ENCODE measurements at regions not wholly inside any gene's neighbourhood (a gene's known extent, or its start where the extent isn't known, plus 50 kb on each side); places are given as distances from the start of the nearest gene placed in this dataset.
A peak's percentile ranks its signal among the peaks of the same experiment; 100 is the strongest.

DNA sequence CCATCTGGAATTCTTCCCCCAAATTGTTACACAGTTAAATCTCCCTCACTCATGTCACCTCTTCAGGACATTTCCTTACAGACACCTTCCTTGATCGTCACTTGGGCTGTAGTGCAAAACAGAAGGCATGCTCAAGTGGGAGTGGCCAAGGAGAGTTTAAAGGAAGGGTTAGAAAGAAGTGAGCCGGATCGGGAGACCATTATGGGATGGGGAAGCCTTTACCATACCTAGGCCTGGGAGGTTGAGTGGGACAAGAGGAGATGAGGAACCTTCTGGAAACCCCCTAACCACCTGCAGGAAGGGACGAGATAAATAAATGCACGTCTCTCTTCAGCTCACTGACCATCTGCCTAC lies 102.7 kb downstream of the UCHL1 start:
- no peak for DNase-seq

DNA sequence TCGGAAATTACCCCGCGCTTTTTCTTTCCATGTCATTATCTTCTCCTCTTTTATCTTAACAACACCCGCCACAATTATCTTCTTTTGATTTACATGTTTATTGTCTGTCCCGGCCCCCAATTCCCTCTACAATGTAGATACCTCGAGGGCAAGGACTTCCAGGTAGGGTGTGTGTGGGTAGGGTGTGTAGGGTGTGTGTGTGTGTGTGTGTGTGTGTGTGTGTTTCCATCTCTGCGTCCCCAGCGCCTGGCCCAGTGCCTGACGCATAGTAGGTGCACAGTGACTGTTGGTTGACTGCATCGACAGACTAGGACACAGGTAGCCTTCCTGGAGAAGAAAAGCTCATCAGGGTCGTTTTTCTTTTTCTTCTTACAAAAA lies 103.1 kb downstream of the UCHL1 start:
- no peak for DNase-seq

DNA sequence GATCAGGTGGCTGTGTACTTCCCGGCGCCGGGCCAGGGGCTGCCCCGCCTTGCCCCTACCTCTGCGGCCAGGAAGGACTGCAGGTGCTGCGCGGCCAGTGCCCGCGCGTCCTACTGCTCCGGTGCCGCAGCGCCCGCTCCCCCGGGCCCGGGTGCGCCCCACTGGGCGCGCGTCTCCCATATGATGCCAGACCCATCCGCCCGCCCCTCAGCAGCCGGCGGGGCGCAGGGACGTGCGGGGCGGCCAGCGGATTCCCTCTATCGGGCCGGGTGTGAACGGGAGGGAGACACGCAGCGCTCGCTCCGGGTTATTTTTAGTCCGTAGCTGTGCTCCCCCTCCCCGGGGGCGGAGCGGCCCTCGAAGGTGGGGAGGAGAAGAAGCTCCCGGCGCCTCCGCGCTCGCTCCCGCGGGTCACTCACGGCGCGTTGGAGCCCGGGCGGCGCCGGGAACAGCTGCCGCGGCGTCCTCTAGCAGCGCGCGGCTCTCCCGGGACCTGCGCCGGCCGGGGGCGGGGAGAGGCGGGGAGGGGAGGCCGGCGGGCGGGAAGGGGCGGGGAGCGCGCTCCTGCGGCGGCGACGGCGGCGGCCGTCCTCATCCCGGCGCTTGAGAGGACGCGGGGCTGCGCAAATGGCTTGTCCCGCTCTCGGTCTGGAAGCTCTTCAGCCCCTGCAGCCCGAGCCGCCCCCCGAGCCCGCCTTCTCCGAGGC lies 103.6 kb downstream of the UCHL1 start:
- peak in 52 of 56 donors; percentile 11 to 87 (median 70) for DNase-seq

DNA sequence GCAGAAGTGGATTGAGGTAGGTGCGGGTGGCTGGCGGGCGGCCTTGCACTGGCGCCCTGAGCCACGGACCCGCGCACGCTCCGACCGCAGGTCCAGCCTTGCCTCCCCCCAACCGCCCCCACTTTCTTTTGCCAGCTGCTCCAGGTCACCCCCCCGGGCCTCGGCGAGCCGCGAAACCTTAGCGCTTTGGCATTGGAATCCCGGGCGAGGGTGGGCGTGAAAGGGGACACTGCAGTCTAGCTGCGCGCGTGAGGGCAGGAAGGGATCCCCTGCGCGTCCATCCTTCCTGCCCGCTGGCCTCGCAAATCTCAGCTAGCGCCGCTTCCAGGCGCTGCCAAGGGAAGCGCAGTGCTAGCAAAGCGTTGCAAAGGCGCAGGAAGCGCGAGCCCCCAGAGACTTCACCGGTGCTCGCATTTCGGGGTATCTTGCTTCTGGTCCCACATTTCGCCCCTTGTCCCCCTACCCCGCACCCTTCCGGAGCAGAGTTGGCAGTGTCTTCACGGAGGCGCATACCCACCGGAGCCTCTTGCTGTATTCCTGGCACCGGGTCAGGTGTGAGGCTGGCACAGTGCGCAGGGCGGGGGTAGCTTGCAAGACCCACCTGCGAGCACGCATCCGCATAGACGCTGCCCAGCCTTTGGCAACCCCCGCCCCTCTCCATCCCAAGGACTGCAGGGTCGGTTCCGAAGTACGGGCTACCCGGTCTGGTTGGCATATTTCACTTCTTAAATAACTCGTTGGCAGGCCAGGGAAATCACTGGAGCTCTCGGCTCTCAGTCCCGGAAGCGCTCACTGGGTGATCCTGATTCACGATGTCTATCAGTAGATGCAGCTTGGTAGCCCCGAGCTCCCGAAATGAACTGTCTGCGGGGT lies 104.4 kb downstream of the UCHL1 start:
- DNase-seq: peak in 44 of 56 donors; percentile 25 to 80 (median 66)

- DNase-seq: peak in 11 of 56 donors; percentile 30 to 75 (median 69)
These were observed 105.2 kb downstream of the UCHL1 start for GRCh38 chr4:41361794-41362526.

DNA sequence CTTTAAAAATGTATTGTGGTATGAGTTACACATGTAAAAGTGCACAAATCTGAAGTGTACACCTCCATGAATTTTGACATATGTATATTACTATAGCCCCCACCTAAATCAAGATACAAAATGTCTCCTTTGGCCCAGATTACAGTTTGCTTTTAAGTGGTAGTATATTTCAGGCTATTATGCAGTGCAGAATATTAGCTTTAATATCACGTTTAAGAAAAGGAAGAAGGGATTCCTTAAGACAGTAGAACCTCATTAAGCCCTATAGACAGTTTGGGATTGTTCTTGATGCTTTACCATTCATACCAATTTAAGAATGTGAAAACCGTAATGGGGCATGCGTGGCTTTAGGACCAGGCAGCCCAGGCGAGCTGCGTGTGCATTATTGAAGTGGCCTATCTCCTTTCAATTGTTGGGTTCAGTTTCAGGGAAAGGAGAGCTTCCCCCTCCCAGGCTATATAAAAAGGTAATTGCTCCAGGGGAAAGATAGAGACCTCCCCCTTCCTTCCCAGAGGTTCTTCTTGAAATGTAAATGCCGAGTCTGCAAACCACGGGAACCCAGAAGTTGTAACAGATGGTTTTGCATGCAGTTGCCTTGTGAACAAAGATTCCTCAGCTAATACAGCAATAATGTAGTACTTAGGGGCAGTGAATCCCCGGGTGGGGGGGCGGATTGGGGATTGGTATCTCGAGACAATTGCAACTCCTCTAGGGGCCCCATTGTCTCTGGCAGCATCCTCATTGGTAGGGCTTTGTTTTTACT lies 106.1 kb downstream of the UCHL1 start:
- DNase-seq: peak in 19 of 56 donors; percentile 15 to 70 (median 30)

GRCh38 chr4:41363384-41363981 lies 106.8 kb downstream of the UCHL1 start:
- DNase-seq: peak in 34 of 56 donors; percentile 7 to 67 (median 38)

DNA sequence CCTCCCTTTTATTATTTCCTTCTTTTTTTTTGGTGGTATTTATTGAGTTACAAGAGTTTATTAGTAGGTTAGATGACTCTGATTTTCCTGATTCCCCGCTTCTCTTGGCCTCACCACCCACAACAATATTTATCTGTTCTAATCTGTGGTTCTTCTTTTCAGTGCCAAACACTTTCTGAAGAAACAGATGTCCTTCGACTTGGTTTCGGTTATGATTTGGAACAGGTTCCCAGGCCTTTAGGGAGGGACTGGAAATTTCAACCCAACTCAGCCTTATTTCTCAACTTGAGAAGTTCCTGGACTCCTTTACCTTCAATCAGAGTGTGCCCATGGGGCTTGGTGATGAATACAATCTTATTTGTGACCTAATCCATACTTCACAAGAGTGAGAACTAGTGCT lies 108.1 kb downstream of the UCHL1 start:
- no peak for DNase-seq

GRCh38 chr4:41365681-41366080 lies 109.0 kb downstream of the UCHL1 start:
- DNase-seq: peak in 54 of 56 donors; percentile 30 to 98 (median 87)

DNA sequence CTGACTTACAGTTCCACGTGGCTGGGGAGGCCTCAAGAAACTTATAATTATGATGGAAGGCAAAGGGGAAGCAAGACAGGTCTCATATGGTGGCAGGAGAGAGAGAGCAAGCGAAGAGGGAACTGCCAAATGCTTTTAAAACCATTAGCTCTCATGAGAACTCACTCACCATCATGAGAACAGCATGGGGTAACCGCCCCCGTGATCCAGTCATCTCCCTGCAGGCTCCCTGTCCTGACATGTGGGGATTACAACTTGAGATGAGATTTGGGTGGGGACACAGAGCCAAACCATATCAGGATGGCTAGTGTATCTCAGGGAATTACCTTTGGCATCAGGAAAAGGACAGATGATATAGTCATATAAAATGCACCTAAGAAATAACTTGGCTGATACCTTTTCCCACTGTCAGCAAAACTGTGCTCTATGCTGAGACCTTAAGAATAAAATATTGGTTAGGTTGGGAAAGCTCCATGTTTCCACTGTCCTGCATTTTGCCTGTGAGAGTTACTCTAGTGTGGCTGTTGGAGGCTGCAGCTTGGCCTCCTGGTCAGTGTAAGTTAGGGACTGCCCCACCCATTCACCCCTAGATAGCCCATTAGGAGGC lies 110.3 kb downstream of the UCHL1 start:
- DNase-seq: no peak

DNA sequence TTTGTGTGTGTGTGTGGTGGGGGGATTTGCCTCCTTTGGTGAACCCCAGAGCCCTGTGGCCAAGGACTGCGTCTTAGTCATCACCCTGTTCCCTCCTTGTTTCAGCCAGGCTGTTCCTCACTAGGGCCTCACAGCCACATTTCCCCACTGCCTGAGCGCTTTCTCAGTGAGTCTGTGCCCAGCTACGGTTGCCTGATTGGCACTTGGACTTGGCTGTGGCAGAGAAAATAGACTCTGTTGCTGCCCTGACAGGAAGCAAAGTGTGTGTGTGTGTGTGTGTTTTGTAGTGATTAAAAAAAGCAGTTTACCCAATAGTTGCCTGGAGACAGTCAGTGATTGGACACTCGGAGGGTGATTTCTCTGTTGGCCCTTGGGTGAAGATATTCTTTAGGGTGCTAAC lies 113.0 kb downstream of the UCHL1 start:
- peak in 40 of 56 donors; percentile 8 to 77 (median 44) for DNase-seq

DNA sequence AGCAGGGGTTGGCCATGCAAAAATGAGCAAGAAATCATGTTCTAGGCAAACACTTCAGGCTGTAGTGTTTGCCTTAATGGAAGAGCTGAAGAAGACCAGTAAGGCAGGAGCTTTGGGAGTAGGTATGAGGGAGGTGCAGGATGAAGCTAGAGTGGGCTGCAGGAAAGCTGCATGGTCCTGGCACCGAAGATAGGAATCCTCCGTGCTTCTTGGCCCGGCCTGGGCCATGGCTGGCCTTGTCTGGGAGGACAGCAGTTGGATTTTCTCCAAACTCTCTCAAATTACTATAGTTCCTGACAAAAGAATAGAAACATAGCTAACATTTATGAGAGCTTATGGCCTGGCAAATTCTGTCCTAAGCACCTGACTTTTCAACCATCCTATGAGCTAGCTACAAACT lies 116.5 kb downstream of the UCHL1 start:
- DNase-seq: no peak

DNA sequence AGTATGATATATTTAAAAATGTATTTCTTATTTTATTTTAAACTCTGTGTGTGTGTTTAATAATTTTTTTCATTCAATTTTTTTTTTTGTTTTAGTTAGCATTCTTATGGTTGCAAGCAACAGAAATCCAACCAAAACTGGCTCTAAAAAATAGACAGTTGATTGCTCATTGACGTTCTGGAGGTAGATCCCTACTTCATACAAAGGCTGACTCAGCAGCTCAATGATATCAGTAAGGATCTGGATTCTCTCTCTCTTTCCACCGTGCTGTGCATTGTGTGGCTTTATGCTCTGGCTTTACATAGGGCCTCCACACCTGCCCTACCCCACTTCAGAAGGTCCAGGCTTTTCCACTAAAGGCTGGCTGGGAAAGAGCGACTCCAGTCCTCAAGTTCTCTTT lies 117.8 kb downstream of the UCHL1 start:
- DNase-seq: no peak

DNA sequence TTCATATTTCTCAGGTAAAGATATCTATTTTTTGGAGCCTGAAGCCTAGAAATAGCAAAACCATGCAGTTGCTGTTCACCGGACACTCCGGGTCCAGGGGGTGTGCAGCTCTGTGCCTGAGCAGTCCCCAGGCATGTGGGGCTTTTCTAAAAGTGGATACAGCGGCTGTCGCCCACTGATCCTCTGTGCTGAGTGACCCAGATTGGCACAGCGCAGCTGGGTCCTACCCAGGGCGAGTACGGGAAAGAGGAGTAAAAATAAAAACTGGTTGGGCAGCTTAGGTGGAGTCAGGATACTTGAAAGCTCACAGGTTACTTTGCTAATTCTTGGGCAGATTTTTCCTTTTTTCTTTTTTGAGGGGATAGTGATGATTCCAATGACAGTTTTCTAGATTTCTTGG lies 118.8 kb downstream of the UCHL1 start:
- DNase-seq: no peak

DNA sequence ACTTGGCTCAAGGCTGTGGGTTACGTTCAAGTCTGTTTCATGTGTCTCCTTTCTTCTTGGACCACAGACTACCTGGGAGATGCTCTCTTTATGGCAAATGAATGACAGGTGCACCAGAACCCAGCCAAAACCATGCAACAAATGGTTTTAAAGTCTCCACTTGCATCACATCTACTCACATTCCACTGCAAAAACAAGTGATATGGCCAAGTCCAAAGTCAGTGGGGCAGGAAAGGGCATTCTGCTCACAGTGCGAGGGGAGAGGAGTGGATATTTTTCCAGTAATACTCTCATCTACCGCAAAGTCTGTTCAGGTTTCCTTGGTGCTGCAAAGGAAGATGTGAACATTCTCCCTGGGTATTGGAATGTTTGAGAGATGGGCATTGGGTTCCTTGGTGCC lies 120.5 kb downstream of the UCHL1 start:
- DNase-seq: no peak

GRCh38 chr4:41379230-41379629 lies 122.5 kb downstream of the UCHL1 start:
- DNase-seq: no peak

DNA sequence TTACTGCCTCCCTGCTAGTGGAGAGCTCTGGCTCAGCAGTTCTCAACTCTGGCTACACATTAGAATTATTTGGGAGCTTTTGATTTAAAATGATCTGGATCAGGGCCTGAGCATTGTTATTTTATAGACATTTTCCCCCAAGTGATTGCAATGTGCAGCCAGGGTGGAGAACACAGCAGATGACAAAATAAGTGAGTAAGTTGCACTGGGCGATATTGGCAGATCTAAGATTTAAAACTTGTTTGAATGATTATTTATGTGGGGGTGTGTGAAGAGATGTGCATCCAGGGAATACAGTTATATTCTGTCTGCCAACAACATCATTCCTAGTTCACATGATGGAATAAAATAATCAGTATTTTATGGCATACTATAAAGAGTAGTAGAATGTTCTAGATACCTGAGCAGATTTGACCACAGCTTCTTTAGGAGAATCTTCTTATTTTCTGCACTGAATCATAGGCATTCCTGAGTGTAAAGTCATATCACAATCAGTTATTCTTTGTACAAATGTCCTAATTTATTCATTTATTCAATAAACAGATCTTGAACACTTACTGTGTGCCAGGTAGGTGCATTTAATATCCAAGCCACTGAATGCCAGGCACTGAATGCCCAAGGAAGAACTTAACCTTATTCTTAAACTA lies 123.9 kb downstream of the UCHL1 start:
- no peak for DNase-seq

DNA sequence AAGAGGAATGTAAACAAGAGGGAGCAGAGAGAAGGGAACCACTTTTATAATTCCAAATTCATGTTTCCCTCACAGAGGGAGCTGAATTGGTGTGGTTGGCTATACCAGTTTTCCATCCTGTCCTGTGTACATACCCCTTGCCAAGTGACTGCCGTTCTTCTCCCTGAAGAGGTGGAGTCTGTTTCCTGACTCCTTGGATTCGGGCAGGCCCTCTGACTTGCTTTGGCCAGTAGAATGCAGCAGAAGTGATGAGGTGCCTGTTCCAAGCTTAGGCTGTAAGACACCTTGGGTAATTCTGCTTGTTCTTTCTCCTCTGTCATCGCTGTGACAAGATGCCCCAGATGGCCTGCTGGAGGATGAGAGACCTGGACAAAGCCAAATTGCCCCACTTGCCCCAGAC lies 124.7 kb downstream of the UCHL1 start:
- no peak for DNase-seq

- DNase-seq: peak in 17 of 56 donors; percentile 1 to 70 (median 26)
These were observed 128.3 kb downstream of the UCHL1 start for GRCh38 chr4:41384992-41385391.

DNA sequence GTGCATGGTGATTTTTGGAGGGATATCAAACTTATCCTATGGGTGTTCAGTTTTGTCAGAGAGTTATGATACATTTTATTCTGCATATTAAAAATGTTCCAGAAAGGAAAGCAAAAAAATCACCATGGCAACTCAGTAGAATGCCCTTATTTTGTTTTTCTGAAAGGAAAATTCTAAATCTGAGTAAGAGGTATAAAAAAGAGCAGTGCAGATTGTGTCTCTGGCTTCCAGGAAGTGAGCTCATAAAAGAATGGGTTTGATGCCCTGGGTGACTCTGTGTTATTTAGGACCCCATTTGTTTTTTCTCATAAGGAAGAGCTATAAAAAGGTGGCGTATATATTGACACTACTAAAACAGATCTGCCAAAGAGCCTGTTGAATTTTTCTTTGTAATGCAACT lies 128.8 kb downstream of the UCHL1 start:
- no peak for DNase-seq
